ENCODE measurements at regions not wholly inside any gene's neighbourhood (a gene's known extent, or its start where the extent isn't known, plus 50 kb on each side); places are given as distances from the start of the nearest gene placed in this dataset.
"Not testable (repeated sequence)": the region's sequence is repeated elsewhere in the genome, so short reads cannot be mapped to it uniquely, and the experiment has no call there.

GRCh38 chr15:70227918-70228317 is 130.2 kb upstream of the TLE3 start:
- TF ChIP-seq CTCF (IDR thresholded peaks at IDR 0.05; ENCODE audit: control extremely low read depth in 1 of 3, insufficient read depth in 1 of 3, low read depth in 1 of 3, low read length in 3 of 3); MAFK (IDR thresholded peaks at IDR 0.05; ENCODE audit: low read depth, low read length); HDAC2 (IDR thresholded peaks at IDR 0.05; ENCODE audit: borderline replicate concordance in 1 of 2, low read depth in 2 of 2, low read length in 2 of 2); POLR2AphosphoS5 (IDR thresholded peaks at IDR 0.05; ENCODE audit: low read depth, low read length); RFX5 (IDR thresholded peaks at IDR 0.05; ENCODE audit: borderline replicate concordance, low read depth, low read length); EP300 (IDR thresholded peaks at IDR 0.05; ENCODE audit: borderline replicate concordance in 1 of 2, low read depth in 2 of 2, low read length in 2 of 2); GABPA (IDR thresholded peaks at IDR 0.05; ENCODE audit: borderline replicate concordance, insufficient read depth, low read length); CEBPB (IDR thresholded peaks at IDR 0.05; ENCODE audit: low read depth, low read length); POLR2A (IDR thresholded peaks at IDR 0.05; ENCODE audit: control extremely low read depth in 1 of 2, low read depth in 2 of 2, low read length in 2 of 2); RNF2 (IDR thresholded peaks at IDR 0.05; ENCODE audit: borderline replicate concordance, low read depth, low read length, missing control alignments, poor library complexity, severe bottlenecking); SP2 (IDR thresholded peaks at IDR 0.05; ENCODE audit: low read length): not testable (repeated sequence)

Data from H1 (cell line).